Ishikawa (cell line): ENCODE measurements at regions not wholly inside any gene's neighbourhood (a gene's known extent, or its start where the extent isn't known, plus 50 kb on each side); places are given as distances from the start of the nearest gene placed in this dataset.

ENCODE experiments used
- CEBPB ChIP-seq: IDR thresholded peaks from 2 replicates; pipeline ENCODE4 v1.6.1; 2012
- CREB1 ChIP-seq: IDR thresholded peaks from 2 replicates; pipeline ENCODE4 v1.6.1; 2012; ENCODE audit warnings: low read depth
- EGR1 ChIP-seq: IDR thresholded peaks from 2 replicates; pipeline ENCODE4 v1.6.1; 2012
- EP300 ChIP-seq: IDR thresholded peaks from 2 replicates; pipeline ENCODE4 v1.6.1; 2012; ENCODE audit warnings: borderline replicate concordance
- FOXM1 ChIP-seq: IDR thresholded peaks from 2 replicates; pipeline ENCODE4 v1.6.1; 2012; ENCODE audit warnings: low read depth, borderline replicate concordance
- MAX ChIP-seq: IDR thresholded peaks from 2 replicates; pipeline ENCODE4 v1.6.1; 2012
- NFIC ChIP-seq: IDR thresholded peaks from 2 replicates; pipeline ENCODE4 v1.6.1; 2012
- RAD21 ChIP-seq: IDR thresholded peaks from 2 replicates; pipeline ENCODE4 v1.6.1; 2012; ENCODE audit warnings: low read depth
- TAF1 ChIP-seq: IDR thresholded peaks from 2 replicates; pipeline ENCODE4 v1.6.1; 2012; ENCODE audit warnings: low read depth, mild to moderate bottlenecking
- TCF12 ChIP-seq: IDR thresholded peaks from 2 replicates; pipeline ENCODE4 v1.6.1; 2012; ENCODE audit warnings: low read depth
- TEAD4 ChIP-seq: IDR thresholded peaks from 2 replicates; pipeline ENCODE4 v1.6.1; 2012
- YY1 ChIP-seq: IDR thresholded peaks from 2 replicates; pipeline ENCODE4 v1.6.1; 2012; ENCODE audit warnings: low read depth
- ZBTB7A ChIP-seq: IDR thresholded peaks from 2 replicates; pipeline ENCODE4 v1.6.1; 2012; ENCODE audit warnings: low read depth
- TF ChIP-seq, protein P1 (sequence below): IDR thresholded peaks from 2 replicates; pipeline ENCODE4 v1.6.1; 2012; ENCODE audit warnings: low read depth, mild to moderate bottlenecking
- TF ChIP-seq, protein P2 (sequence below): IDR thresholded peaks from 2 replicates; pipeline ENCODE4 v1.6.1; 2012

DNA sequence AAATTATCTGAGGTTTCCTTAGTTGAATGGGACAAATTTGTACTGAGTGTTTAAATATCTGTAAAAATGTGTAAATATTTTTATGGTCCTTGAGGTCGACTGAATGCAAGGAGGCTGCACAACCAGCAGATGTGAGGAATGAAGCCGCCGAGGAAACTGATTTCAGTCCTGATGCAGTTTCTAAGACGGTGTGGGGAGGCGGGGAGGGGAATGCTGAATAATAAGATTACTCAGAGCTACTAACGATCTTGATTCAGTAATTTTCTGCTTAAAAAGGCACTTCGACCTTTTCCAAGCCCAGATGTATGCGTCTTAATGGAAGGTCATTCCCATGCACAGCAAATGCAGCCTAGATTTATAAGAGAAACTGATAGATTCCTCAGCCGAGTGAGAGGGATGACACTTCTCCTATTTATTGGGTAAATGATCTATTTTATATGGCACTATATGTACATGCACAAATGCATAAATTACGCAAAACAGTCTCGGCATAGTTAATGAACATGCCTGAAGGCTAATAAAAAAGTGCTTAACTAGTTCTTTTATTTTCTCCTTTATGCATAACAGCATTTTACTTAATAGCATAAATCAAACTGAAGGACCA lies 167.6 kb upstream of the PITRM1 start:
- TF ChIP-seq MAX (no peak), TCF12 (no peak), ZBTB7A (no peak), CEBPB (no peak)
- TF ChIP-seq, protein P1, sequence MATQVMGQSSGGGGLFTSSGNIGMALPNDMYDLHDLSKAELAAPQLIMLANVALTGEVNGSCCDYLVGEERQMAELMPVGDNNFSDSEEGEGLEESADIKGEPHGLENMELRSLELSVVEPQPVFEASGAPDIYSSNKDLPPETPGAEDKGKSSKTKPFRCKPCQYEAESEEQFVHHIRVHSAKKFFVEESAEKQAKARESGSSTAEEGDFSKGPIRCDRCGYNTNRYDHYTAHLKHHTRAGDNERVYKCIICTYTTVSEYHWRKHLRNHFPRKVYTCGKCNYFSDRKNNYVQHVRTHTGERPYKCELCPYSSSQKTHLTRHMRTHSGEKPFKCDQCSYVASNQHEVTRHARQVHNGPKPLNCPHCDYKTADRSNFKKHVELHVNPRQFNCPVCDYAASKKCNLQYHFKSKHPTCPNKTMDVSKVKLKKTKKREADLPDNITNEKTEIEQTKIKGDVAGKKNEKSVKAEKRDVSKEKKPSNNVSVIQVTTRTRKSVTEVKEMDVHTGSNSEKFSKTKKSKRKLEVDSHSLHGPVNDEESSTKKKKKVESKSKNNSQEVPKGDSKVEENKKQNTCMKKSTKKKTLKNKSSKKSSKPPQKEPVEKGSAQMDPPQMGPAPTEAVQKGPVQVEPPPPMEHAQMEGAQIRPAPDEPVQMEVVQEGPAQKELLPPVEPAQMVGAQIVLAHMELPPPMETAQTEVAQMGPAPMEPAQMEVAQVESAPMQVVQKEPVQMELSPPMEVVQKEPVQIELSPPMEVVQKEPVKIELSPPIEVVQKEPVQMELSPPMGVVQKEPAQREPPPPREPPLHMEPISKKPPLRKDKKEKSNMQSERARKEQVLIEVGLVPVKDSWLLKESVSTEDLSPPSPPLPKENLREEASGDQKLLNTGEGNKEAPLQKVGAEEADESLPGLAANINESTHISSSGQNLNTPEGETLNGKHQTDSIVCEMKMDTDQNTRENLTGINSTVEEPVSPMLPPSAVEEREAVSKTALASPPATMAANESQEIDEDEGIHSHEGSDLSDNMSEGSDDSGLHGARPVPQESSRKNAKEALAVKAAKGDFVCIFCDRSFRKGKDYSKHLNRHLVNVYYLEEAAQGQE, result no peak
- TF ChIP-seq, protein P2, sequence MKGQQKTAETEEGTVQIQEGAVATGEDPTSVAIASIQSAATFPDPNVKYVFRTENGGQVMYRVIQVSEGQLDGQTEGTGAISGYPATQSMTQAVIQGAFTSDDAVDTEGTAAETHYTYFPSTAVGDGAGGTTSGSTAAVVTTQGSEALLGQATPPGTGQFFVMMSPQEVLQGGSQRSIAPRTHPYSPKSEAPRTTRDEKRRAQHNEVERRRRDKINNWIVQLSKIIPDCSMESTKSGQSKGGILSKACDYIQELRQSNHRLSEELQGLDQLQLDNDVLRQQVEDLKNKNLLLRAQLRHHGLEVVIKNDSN, result no peak

- no peak for TF ChIP-seq TEAD4
- no peak for TF ChIP-seq RAD21
- TF ChIP-seq CEBPB, result no peak
- no peak for TF ChIP-seq EGR1
- no peak for TF ChIP-seq TCF12
- no peak for TF ChIP-seq FOXM1
- TF ChIP-seq MAX, result no peak
These were observed 167.0 kb upstream of the PITRM1 start for GRCh38 chr10:3339531-3339950.

DNA sequence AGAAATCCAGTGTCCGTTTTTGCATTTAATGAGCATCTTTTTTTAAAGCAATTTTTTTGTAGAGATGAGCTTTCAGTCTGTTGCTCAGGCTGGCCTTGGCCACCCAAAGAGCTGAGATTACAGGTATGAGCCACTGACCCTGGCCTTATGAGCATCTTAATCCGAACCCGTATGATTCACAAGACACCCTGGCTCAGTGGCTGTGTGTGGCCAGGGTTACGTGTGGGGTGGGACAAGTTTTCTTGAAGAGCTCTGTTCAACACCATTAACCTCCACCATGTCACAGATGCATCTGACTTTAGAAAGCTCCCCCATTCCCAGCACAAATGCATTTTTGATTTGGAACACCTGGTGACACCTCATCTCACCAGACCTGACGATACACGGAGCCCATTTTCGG lies 166.5 kb upstream of the PITRM1 start:
- TF ChIP-seq, protein P1, result no peak
- TF ChIP-seq TCF12 (no peak), MAX (no peak), ZBTB7A (no peak), CREB1 (no peak), TAF1 (no peak), NFIC (no peak), EP300 (no peak), FOXM1 (no peak), TEAD4 (no peak), EGR1 (no peak), RAD21 (no peak), CEBPB (no peak), YY1 (no peak)
- TF ChIP-seq, protein P2, result no peak

DNA sequence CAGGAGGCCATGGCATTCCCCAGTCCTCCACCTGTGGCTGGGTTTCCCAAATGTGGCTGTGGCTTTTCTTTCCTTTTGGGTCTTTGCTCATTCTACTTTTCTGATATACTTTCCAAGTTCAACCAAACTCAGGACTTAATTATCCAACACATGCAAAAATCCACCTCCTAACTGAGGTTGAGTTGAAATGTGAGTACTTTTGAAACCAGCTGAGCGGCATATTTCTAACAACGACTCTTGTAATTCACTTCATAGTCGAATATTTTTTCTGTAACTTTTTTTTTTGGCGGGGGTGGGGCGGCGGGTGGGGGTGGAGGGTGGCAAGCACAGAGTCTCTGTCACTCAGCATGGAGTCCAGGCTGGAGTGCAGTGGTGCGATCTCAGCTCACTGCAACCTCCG lies 165.2 kb upstream of the PITRM1 start:
- TF ChIP-seq RAD21, result no peak
- TF ChIP-seq, protein P2, result no peak
- TF ChIP-seq, protein P1, result no peak
- TF ChIP-seq NFIC, result no peak
- TF ChIP-seq TCF12, result no peak
- no peak for TF ChIP-seq FOXM1
- TF ChIP-seq TAF1, result no peak
- no peak for TF ChIP-seq TEAD4
- TF ChIP-seq MAX, result no peak
